C1 segment of cervical spinal cord (tissue), 14 donors: ENCODE measurements at regions not wholly inside any gene's neighbourhood (a gene's known extent, or its start where the extent isn't known, plus 50 kb on each side); places are given as distances from the start of the nearest gene placed in this dataset.
A peak's percentile ranks its signal among the peaks of the same experiment; 100 is the strongest.

Source experiments
- DNase-seq, 14 donors: peaks; one replicate each; lab custom pipeline; 2025; lab: John Stamatoyannopoulos, UW

GRCh38 chr3:104553121-104553520, 813.6 kb upstream of the ALCAM start:
- DNase-seq: no peak

- DNase-seq: no peak
Measured at GRCh38 chr3:104554425-104554824, 812.3 kb upstream of the ALCAM start.

GRCh38 chr3:104555728-104556127, 811.0 kb upstream of the ALCAM start:
- DNase-seq: no peak

- DNase-seq: no peak
Measured at GRCh38 chr3:104556372-104557078, 810.2 kb upstream of the ALCAM start.

GRCh38 chr3:104561324-104561723, 805.4 kb upstream of the ALCAM start:
- DNase-seq: no peak

DNA sequence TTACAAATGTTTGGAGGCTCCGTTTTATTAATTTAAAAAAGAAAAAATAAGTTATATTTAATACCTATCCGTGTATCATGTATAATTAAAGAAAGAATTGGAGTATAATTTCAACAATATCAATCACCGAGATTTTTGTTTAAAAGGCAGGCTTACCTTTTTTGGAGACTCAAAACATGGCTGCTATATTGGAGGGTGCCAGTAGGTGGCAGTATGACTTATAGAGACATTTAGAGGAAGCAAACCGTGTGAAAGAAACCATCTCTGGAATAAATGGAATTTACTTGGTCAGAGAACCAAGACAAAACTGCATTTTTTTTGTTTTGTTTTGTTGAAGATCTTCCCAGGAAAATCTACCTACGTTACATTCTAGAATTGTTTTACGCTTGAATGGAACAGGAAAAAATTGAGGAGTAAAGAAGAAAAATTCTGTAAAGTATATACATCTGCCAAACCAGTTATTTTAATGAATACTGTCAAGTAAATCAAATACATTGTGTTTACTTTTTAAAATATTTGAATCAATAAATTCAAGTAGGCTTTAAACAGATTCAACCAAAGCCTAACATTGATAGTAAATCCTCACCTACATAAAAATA, 802.6 kb upstream of the ALCAM start:
- DNase-seq: peak in 4 of 14 donors; percentile 1 to 15 (median 7)

DNA sequence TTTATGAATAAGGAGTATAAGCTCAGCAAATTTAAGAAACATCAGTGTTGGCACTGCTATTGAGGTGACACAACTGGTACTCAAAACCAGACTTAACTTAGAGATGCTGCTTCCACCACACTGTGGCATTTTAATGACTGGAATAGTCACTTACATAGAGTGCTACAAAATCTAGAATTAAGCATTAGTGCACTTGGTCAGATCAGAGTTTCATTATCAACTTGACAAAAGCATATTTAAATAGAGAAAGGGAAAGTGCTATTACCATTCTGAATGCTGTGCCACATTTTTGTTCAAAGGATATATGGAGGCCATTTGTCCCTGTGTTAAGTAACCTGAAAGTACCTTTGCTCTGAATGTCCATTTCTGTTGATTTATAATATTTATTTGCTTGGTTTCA, 800.7 kb upstream of the ALCAM start:
- DNase-seq: no peak

DNA sequence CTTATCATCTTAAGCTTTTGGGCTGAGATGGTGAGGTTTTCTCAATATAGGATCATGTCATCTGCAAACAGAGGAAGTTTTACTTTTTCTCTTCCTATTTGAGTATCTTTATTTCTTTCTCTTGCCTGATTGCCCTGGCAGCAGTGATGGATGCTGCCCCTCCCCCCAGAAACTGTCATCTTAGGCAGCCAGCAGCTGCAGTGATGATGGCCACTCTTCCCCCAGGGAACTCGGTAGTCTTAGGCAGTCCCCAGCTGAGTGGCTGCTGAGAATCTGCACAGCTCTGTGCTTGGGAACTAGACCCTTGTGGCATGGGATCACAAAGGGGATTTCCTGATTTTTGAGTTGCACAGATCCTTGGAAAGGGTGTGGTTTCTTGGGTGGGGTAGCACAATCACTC, 791.1 kb upstream of the ALCAM start:
- DNase-seq: no peak

GRCh38 chr3:104578558-104578957, 788.2 kb upstream of the ALCAM start:
- no peak for DNase-seq

- DNase-seq: no peak
Measured at GRCh38 chr3:104582092-104582491, 784.6 kb upstream of the ALCAM start.

DNA sequence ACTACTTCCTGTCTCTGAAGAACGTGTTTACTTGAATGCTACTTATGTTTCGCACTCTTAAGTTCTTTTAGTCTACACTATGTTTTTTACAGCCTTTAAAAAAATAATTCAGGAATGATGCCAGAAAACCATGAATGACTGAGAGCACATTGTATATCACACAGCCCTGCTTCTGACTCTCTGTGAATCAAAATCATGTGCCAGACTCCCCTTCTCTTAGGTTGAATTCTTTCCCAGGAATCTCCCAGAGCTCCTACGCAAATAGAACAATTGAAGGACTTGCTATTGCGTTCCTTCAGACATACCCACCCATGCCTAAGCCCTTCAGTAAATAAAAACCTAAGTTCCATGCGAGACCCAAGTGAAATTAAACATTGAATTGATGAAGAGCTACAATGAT, 782.0 kb upstream of the ALCAM start:
- no peak for DNase-seq

- DNase-seq: no peak
Measured at GRCh38 chr3:104586344-104586743, 780.4 kb upstream of the ALCAM start.

GRCh38 chr3:104588442-104588841, 778.3 kb upstream of the ALCAM start:
- DNase-seq: no peak

DNA sequence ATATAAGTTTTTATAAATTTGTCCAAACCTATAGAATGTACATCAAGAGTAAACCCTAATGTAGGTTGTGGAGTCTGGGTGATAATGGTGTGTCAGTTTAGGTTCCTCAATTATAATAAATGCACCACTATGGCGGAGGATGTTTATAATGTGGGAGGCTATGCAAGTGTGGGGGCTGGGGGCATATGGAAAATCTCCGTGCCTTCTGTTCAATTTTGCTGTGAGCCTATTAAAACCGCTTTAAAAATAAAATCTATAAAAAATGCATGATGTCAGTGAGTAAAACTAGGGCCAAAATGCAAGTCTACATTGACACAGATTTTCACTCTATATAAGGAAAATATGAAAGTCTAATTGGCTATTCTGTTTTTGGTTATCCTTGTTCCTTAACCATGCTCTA, 774.9 kb upstream of the ALCAM start:
- no peak for DNase-seq

DNA sequence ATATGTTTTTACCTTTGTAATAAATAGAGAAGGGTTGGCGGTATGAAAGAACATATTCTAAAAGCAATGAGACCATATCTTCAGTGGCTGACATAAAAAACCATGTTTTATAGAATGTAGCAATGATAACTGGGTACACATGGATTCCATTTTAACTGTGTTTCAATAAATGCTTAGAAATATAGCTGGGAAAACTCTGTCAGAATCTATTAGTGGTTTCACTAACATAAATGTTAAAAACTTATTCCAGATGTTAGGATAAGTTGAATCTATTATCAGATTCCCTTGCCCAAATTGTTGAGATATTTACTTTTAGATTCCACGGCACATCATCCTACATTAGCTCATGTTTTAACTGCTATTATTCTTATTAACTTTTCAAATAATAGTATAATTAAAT, 772.2 kb upstream of the ALCAM start:
- DNase-seq: no peak

- no peak for DNase-seq
Measured at GRCh38 chr3:104596054-104596453, 770.7 kb upstream of the ALCAM start.

GRCh38 chr3:104596551-104596950, 770.2 kb upstream of the ALCAM start:
- DNase-seq: no peak

DNA sequence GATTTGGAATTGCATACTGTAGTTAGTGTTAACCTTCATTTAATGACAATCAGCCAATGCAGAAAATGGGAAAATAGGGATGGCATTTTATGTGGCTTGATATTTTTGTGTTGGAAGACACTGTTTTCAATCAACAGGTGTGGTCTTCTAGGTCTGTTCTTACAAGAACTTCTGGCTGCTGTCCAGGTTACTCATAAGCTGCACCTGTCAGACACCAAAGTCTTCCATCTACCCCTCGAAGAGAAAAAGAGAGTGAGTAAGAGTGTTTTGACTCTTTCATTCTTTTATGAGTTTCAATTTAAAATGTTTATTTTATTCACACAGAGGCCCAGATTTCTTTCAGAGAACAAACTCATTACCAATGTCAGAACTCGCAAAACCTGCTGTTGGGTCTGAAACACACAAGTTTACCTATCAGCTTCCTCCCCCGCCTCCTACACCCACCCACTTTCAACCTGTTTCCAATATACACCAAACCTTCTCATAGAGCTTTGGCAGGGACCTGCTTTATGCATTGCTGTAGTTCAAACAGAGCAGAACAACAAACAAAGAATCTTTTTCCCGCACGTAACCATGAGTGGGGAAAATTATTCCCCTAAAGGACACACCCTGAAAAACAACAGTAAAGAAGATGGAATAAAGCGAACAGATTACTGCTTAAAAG, 767.7 kb upstream of the ALCAM start:
- no peak for DNase-seq

DNA sequence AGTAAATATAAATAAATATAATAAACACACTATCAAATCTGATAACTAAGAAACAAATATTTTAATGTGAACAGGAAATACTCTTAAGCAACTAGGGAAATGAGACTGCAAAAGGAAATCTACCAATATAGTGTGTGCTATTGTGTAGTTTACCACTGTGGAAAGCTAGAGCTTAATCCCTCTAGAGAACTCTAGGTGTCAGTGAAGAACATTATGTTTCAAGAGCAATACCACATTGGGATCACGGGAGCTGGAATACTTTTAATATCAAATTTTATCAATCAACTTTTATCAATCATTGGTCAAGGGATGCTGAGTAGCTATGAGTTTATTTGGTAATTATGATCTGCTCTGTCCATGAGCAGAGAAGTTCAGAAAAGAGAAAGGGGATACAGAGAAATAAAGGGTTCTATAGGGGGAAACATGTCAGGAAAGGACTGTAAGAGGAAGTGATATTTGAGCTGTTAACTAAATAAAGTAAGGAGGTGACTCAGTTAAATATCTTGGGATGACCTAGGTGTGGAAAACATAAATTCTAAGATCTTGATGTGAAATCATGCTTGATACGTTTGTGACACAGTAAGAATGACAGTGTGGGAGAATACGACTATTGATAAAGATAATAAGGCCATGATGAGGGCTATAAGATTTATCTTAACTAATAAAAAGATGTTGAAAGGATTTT, 762.2 kb upstream of the ALCAM start:
- DNase-seq: no peak

DNA sequence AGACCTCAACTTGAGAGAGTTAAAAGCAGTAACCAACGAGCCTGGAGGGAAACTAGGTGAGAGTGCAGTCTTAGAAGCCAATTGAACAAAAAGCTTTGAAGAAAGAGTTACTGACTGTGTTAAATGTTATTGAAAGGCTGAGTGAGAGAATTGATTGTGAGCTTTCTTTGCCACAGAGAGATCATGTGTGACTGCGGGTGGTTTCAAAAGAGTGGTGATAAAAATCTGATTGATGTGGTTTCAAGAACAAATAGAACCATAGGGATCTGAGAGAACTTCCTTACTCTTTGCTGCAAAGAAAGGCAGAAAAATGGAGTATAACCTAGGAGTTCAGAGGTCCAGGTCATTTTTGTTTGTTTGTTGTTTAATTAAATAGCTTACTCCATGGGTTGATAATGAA, 759.9 kb upstream of the ALCAM start:
- no peak for DNase-seq

GRCh38 chr3:104610730-104611652, 755.7 kb upstream of the ALCAM start:
- no peak for DNase-seq
